Ascending aorta (tissue), 2 donors: ENCODE measurements at regions not wholly inside any gene's neighbourhood (a gene's known extent, or its start where the extent isn't known, plus 50 kb on each side); places are given as distances from the start of the nearest gene placed in this dataset.
A peak's percentile ranks its signal among the peaks of the same experiment; 100 is the strongest.

Source experiments
- DNase-seq, 2 donors: peaks; one replicate each; pipeline ENCODE4 v3.0.0-alpha.2; 2019; ENCODE audit warnings: low spot score in 2 of 2
- H3K27ac ChIP-seq, 2 donors: fragments of 200-600 bp; sonication (generic); one replicate each; pipeline ENCODE4 v1.5.1; 2016 to 2017; ENCODE audit warnings: mild to moderate bottlenecking in 1 of 2
- H3K27me3 ChIP-seq: fragments of 200-600 bp; sonication (generic); one replicate; pipeline ENCODE4 v1.5.1; 2017
- H3K36me3 ChIP-seq, 2 donors: fragments of 200-600 bp; sonication (generic); one replicate each; pipeline ENCODE4 v1.5.1; 2016
- H3K4me1 ChIP-seq, 2 donors: fragments of 200-600 bp; sonication (generic); one replicate each; pipeline ENCODE4 v1.5.1; 2016 to 2017; ENCODE audit warnings: mild to moderate bottlenecking in 1 of 2
- H3K4me3 ChIP-seq, 2 donors: fragments of 200-600 bp; sonication (generic); one replicate each; pipeline ENCODE4 v1.5.1; 2016 to 2017; ENCODE audit warnings: mild to moderate bottlenecking in 1 of 2
- H3K9me3 ChIP-seq, 2 donors: fragments of 200-600 bp; sonication (generic); one replicate each; pipeline ENCODE4 v1.5.1; 2016
- CTCF ChIP-seq, 3 experiments: fragments of 200-600 bp in 2 of 3; fragments of 450-650 bp in 1 of 3; sonication (generic) in 2 of 3; IDR thresholded peaks; one replicate each; pipeline ENCODE4 v1.5.1; 2016 to 2019; ENCODE audit warnings: antibody characterized with exemption in 3 of 3, mild to moderate bottlenecking in 1 of 3, moderate library complexity in 1 of 3
- intact Hi-C: fragments of 100-400 bp; cut with DNase I; formaldehyde crosslinking; loops from one replicate; pipeline ENCODE4 v1.15.1; 2023

DNA sequence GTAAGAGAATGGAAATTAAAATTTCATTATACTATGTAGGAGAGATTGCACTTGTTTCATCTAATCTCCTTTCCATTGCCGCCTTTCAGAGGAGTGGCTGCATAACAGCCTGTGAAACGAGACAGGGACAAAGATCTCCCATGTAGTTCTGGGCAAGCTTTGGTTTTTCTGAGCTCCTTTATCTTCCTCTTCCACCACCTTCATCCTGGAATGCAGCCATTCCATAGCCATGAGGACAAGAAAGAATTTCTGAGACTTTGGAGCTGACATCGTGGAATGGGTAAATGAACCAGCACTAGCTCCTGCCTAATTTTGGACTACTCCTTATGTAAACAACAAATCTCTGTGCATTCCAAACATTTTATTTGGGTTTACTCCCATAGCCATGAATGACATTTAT lies 1587.3 kb upstream of the TENM3 start:
- H3K27ac ChIP-seq: no peak overlapping the region
- no peak overlapping the region for H3K4me3 ChIP-seq
- DNase-seq: no peak
- H3K4me1 ChIP-seq: no peaks in the 10 kb centered on the region
- TF ChIP-seq CTCF (IDR thresholded peaks at IDR 0.05): no peak
- intact Hi-C loops: no loop called here
- no peaks in the 10 kb centered on the region for H3K27me3 ChIP-seq
- no peaks in the 10 kb centered on the region for H3K9me3 ChIP-seq
- no peaks in the 10 kb centered on the region for H3K36me3 ChIP-seq

DNA sequence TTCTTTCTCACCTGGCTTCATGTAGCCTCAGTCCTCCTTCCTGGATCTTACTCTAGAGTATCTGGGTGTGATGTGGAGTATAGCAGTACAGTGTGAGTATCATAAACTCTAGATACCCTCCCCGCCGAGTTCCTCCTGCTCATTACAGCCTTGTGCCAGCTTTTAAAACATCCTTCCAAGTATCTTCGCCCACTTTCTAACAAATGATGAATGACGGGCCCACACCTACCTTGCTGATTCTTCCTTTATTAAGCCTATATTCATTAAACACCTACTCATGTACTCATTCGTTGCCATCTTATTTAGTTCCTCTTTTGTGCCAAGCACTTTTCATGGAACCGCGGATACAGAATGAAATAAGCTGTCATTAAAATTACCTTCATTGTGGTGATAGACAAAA lies 1585.3 kb upstream of the TENM3 start:
- no peak for TF ChIP-seq CTCF (IDR thresholded peaks at IDR 0.05)
- DNase-seq: no peak
- intact Hi-C loops: no loop called here

DNA sequence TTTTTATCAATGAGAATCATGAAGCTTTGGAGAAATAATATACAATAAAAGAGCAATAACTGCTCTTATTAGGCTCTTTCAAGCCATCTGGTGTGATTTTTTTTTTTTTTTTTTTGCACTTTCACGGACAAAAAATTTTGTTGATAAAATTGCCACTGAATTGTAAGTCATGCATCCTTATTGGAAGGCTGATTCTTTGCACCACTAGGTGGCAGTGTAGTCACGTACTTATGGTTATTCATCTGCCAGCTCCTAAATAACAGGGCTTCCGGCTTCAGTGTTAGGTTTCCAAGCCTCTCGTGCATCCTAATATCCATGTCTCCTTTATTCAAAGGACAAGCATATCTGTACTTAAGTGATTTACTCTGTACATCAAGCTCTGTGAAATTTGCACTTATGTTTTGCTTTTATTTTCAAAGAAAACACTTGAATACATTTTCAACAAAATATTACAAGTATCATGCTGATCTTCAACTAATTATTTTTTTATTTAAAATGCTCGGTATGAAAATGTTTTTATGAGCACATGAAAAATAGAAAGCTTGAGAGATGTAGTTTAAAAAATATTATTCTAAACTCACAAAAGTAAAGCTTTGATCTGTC lies 1578.3 kb upstream of the TENM3 start:
- Histone ChIP-seq H3K4me1 (no peaks in the 10 kb centered on the region), H3K9me3 (no peaks in the 10 kb centered on the region), H3K4me3 (no peak overlapping the region), H3K36me3 (no peaks in the 10 kb centered on the region), H3K27me3 (no peaks in the 10 kb centered on the region), H3K27ac (no peak overlapping the region)
- TF ChIP-seq CTCF (IDR thresholded peaks at IDR 0.05): peak; percentile 20 to 67 (median 42)
- intact Hi-C loops: no loop called here
- DNase-seq: peak in 1 of 2 donors; percentile 77

More for the DNA sequence above, 1585.3 kb upstream of the TENM3 start:
- Histone ChIP-seq H3K4me3 (no peak overlapping the region), H3K27me3 (no peaks in the 10 kb centered on the region), H3K4me1 (no peaks in the 10 kb centered on the region), H3K36me3 (no peaks in the 10 kb centered on the region), H3K9me3 (no peaks in the 10 kb centered on the region), H3K27ac (no peak overlapping the region)

- no peak for DNase-seq
- Histone ChIP-seq H3K27ac (no peak overlapping the region), H3K27me3 (no peaks in the 10 kb centered on the region), H3K4me1 (no peaks in the 10 kb centered on the region), H3K9me3 (no peaks in the 10 kb centered on the region), H3K36me3 (no peaks in the 10 kb centered on the region), H3K4me3 (no peak overlapping the region)
- intact Hi-C loops: no loop called here
- no peak for TF ChIP-seq CTCF (IDR thresholded peaks at IDR 0.05)
Measured at GRCh38 chr4:180665481-180665880, 1577.7 kb upstream of the TENM3 start.

DNA sequence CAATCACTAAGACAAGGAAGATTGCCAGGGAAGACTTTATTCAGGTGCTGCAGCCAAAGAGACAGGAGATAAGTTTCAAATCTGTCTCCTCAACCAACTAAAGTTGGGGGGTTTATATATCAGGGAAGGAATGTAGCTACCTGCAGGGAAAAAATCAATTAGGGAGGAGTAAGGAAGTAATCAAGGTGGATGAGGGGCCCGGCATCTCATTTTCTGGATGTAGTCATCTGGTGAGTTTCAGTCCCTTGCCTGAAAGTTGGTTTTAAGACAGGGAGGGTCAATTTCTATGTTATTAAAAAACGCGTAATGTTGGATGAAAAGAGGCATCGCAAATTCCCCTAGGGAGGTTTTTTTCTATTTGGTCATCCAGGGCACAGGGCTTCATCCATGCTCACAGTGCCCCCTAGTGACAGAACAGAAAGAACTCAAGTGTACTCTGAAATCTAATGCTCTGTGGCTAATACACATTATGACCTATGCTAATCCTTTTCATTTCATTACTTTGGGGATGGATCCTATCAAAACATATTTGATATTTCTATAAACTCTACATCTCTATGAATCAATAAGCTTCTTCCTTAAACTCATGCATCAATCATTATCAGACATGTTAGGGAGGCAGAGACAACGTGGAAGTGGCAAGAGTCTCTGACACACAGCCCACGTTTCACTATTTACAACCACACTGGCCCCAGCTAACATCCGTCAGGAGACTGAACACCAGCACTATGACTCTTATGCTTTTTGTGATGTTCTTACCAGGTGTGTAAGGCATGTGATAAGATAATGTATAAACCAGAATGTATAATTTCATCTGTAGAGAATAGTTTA lies 1577.0 kb upstream of the TENM3 start:
- no peaks in the 10 kb centered on the region for H3K36me3 ChIP-seq
- intact Hi-C loops: no loop called here

More for the DNA sequence above, 1577.0 kb upstream of the TENM3 start:
- Histone ChIP-seq H3K9me3 (no peaks in the 10 kb centered on the region), H3K27me3 (no peaks in the 10 kb centered on the region), H3K4me3 (no peak overlapping the region), H3K4me1 (no peaks in the 10 kb centered on the region), H3K27ac (no peak overlapping the region)
- TF ChIP-seq CTCF (IDR thresholded peaks at IDR 0.05): peak in 1 of 3 experiments; percentile 31
- no peak for DNase-seq
